ACC112 (cell line): ENCODE measurements at regions not wholly inside any gene's neighbourhood (a gene's known extent, or its start where the extent isn't known, plus 50 kb on each side); places are given as distances from the start of the nearest gene placed in this dataset.

Experiments
- H2AFZ ChIP-seq: fragments of 200-600 bp; sonication (generic); one replicate; pipeline ENCODE4 v1.6.0; 2017; ENCODE audit warnings: antibody characterized with exemption, low read length; ENCODE audit not compliant: unreplicated experiment
- H3K27ac ChIP-seq: fragments of 200-600 bp; sonication (generic); 2 replicates; pipeline ENCODE4 v1.5.1; 2014; ENCODE audit warnings: low read depth, mild to moderate bottlenecking, antibody characterized with exemption, low read length, moderate library complexity
- H3K27me3 ChIP-seq: fragments of 200-600 bp; sonication (generic); 2 replicates; pipeline ENCODE4 v1.6.1; 2014; ENCODE audit warnings: mild to moderate bottlenecking, antibody characterized with exemption, low read length, moderate library complexity, mixed read lengths; ENCODE audit not compliant: insufficient read depth
- H3K36me3 ChIP-seq: fragments of 200-600 bp; sonication (generic); 2 replicates; pipeline ENCODE4 v1.6.1; 2016; ENCODE audit warnings: mild to moderate bottlenecking, antibody characterized with exemption, low read length, moderate library complexity, mixed read lengths; ENCODE audit not compliant: insufficient read depth
- H3K4me1 ChIP-seq: fragments of 200-600 bp; sonication (generic); one replicate; pipeline ENCODE4 v1.6.1; 2016; ENCODE audit warnings: low read length, mixed read lengths; ENCODE audit not compliant: insufficient read depth, unreplicated experiment, control insufficient read depth
- H3K4me3 ChIP-seq: fragments of 200-600 bp; sonication (generic); 2 replicates; pipeline ENCODE4 v1.5.1; 2014; ENCODE audit warnings: mild to moderate bottlenecking, low read depth, low read length
- H3K79me2 ChIP-seq: fragments of 200-600 bp; sonication (generic); one replicate; pipeline ENCODE4 v1.6.0; 2016; ENCODE audit warnings: low read length; ENCODE audit not compliant: control insufficient read depth, unreplicated experiment, insufficient read depth

- Histone ChIP-seq H3K27ac (no peak overlapping the region), H3K79me2 (no peaks in the 10 kb centered on the region), H3K36me3 (0 out of 2 replicates have a peak, but pooled peaks cover 3% of the 10 kb centered on the region), H3K4me1 (peaks cover 4% of the 10 kb centered on the region), H3K4me3 (no peak overlapping the region), H3K27me3 (peaks cover 87% of the 10 kb centered on the region), H2AFZ (no peak overlapping the region)
Measured at GRCh38 chr10:113339121-113339520, 213.7 kb upstream of the HABP2 start.

GRCh38 chr10:113340282-113340681 lies 212.6 kb upstream of the HABP2 start:
- Histone ChIP-seq H3K27ac (no peak overlapping the region), H3K4me1 (peaks cover 4% of the 10 kb centered on the region), H2AFZ (no peak overlapping the region), H3K27me3 (peaks cover 88% of the 10 kb centered on the region), H3K4me3 (no peak overlapping the region), H3K36me3 (no peaks in the 10 kb centered on the region), H3K79me2 (no peaks in the 10 kb centered on the region)

- peaks cover 96% of the 10 kb centered on the region for H3K27me3 ChIP-seq
- no peaks in the 10 kb centered on the region for H3K36me3 ChIP-seq
- H3K4me1 ChIP-seq = no peaks in the 10 kb centered on the region
- H3K27ac ChIP-seq = no peak overlapping the region
- no peak overlapping the region for H2AFZ ChIP-seq
- no peak overlapping the region for H3K4me3 ChIP-seq
- H3K79me2 ChIP-seq = no peaks in the 10 kb centered on the region
Measured at GRCh38 chr10:113341138-113341537, 211.7 kb upstream of the HABP2 start.

- Histone ChIP-seq H3K27ac (no peak overlapping the region), H3K79me2 (no peaks in the 10 kb centered on the region), H3K27me3 (peaks cover 85% of the 10 kb centered on the region), H2AFZ (no peak overlapping the region), H3K4me3 (no peak overlapping the region), H3K36me3 (no peaks in the 10 kb centered on the region), H3K4me1 (no peaks in the 10 kb centered on the region)
Measured at GRCh38 chr10:113345826-113346624, 206.8 kb upstream of the HABP2 start.

GRCh38 chr10:113347508-113347907 lies 205.3 kb upstream of the HABP2 start:
- peaks cover 77% of the 10 kb centered on the region for H3K27me3 ChIP-seq
- H3K4me3 ChIP-seq = no peak overlapping the region
- no peak overlapping the region for H2AFZ ChIP-seq
- no peaks in the 10 kb centered on the region for H3K36me3 ChIP-seq
- H3K79me2 ChIP-seq = no peaks in the 10 kb centered on the region
- H3K4me1 ChIP-seq = no peaks in the 10 kb centered on the region
- H3K27ac ChIP-seq = no peak overlapping the region

GRCh38 chr10:113348694-113349093 lies 204.2 kb upstream of the HABP2 start:
- Histone ChIP-seq H3K4me1 (no peaks in the 10 kb centered on the region), H3K36me3 (no peaks in the 10 kb centered on the region), H2AFZ (no peak overlapping the region), H3K27ac (no peak overlapping the region), H3K4me3 (no peak overlapping the region), H3K27me3 (peaks cover 77% of the 10 kb centered on the region), H3K79me2 (no peaks in the 10 kb centered on the region)

- peaks cover 78% of the 10 kb centered on the region for H3K27me3 ChIP-seq
- H3K36me3 ChIP-seq = no peaks in the 10 kb centered on the region
- H3K4me3 ChIP-seq = no peak overlapping the region
- no peaks in the 10 kb centered on the region for H3K4me1 ChIP-seq
- no peak overlapping the region for H3K27ac ChIP-seq
- no peaks in the 10 kb centered on the region for H3K79me2 ChIP-seq
- no peak overlapping the region for H2AFZ ChIP-seq
Measured at GRCh38 chr10:113350311-113351040, 202.4 kb upstream of the HABP2 start.

GRCh38 chr10:113354711-113355110 lies 198.1 kb upstream of the HABP2 start:
- no peak overlapping the region for H2AFZ ChIP-seq
- H3K36me3 ChIP-seq = no peaks in the 10 kb centered on the region
- H3K27ac ChIP-seq = no peak overlapping the region
- H3K4me3 ChIP-seq = no peak overlapping the region
- H3K27me3 ChIP-seq = peaks cover 84% of the 10 kb centered on the region
- H3K79me2 ChIP-seq = no peaks in the 10 kb centered on the region
- H3K4me1 ChIP-seq = no peaks in the 10 kb centered on the region

- Histone ChIP-seq H3K4me1 (no peaks in the 10 kb centered on the region), H3K79me2 (no peaks in the 10 kb centered on the region), H3K36me3 (no peaks in the 10 kb centered on the region), H3K27me3 (peaks cover 90% of the 10 kb centered on the region), H3K27ac (no peak overlapping the region), H2AFZ (no peak overlapping the region), H3K4me3 (no peak overlapping the region)
Measured at GRCh38 chr10:113356794-113357680, 195.8 kb upstream of the HABP2 start.

- Histone ChIP-seq H2AFZ (no peak overlapping the region), H3K79me2 (no peaks in the 10 kb centered on the region), H3K27me3 (peaks cover 88% of the 10 kb centered on the region)
Measured at GRCh38 chr10:113357681-113358300, 195.1 kb upstream of the HABP2 start.

More at GRCh38 chr10:113357681-113358300, 195.1 kb upstream of the HABP2 start:
- H3K4me1 ChIP-seq = no peaks in the 10 kb centered on the region
- no peaks in the 10 kb centered on the region for H3K36me3 ChIP-seq
- no peak overlapping the region for H3K4me3 ChIP-seq
- H3K27ac ChIP-seq = no peak overlapping the region
